Activated CD8-positive, alpha-beta T cell treated with anti-CD3 and anti-CD28 coated beads, Interleukin-2, amount 10 ng/mL, durations not matched to agents 7 days and 5 days (primary cell): ENCODE measurements at regions not wholly inside any gene's neighbourhood (a gene's known extent, or its start where the extent isn't known, plus 50 kb on each side); places are given as distances from the start of the nearest gene placed in this dataset.

Experiments
- ATAC-seq: fragments of 150-1000 bp; cut with Tn5 transposase; one replicate; pipeline ENCODE4 v1.10.0; 2021; ENCODE audit warnings: moderate library complexity
- CTCF ChIA-PET: fragments of 350-600 bp; sonication (Branson Sonifier 250); formaldehyde crosslinking; loops from one replicate; lab custom pipeline; 2021; ENCODE audit warnings: antibody characterized with exemption; lab: Charles Lee
- POLR2A ChIA-PET: fragments of 350-600 bp; sonication (Branson Sonifier 250); formaldehyde crosslinking; loops from one replicate; lab custom pipeline; 2021; ENCODE audit warnings: antibody characterized with exemption; lab: Charles Lee
- DNase-seq: peaks from one replicate; pipeline ENCODE4 v3.0.0-alpha.2; 2020
- H3K27ac Mint-ChIP-seq: one replicate; pipeline ENCODE4 v1.8.0; 2021; ENCODE audit warnings: mild to moderate bottlenecking, mixed read lengths
- H3K27me3 Mint-ChIP-seq: one replicate; pipeline ENCODE4 v1.8.0; 2021; ENCODE audit warnings: low read depth, mixed read lengths
- H3K36me3 Mint-ChIP-seq: one replicate; pipeline ENCODE4 v1.8.0; 2021; ENCODE audit warnings: low read depth, mixed read lengths
- H3K4me1 Mint-ChIP-seq: one replicate; pipeline ENCODE4 v1.8.0; 2021; ENCODE audit warnings: low read depth, mixed read lengths
- H3K4me3 Mint-ChIP-seq: one replicate; pipeline ENCODE4 v1.8.0; 2021; ENCODE audit warnings: mild to moderate bottlenecking, mixed read lengths
- H3K9me3 Mint-ChIP-seq: one replicate; pipeline ENCODE4 v1.8.0; 2022; ENCODE audit warnings: mixed read lengths; ENCODE audit not compliant: insufficient read depth

DNA sequence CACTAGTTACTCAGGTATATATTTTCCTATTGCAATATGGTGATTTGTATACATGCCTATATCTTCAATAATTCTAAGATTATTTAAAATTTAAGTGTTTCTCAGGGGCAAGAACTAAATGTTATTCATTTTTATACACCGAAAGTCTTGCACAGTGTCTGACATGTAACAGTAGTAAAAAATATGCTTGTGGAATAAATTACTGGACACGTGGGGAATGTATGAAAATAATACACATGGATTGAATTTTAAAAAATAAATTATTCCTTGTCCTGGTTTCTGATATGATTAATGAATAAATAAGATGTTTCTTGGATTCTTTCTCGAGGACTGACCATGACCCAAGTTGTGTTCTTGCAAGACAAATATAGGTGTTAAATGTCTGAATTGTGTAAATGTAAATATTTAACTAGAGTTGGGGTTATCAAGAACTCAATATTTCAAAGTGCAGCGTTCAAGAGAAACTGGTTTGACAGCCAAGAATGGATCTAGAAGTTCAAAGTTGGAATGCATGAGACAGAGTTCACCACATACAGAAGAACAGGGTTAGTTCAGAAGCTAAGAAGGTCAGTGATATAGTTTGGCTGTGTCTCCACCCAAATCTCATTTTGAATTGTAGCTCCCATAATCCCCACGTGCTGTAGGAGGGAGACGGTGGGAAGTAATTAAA, 142.1 kb upstream of the SPAG17 start:
- Mint-ChIP-seq H3K27me3 (no peaks in the 10 kb centered on the region), H3K4me3 (no peak overlapping the region), H3K36me3 (no peaks in the 10 kb centered on the region), H3K9me3 (no peaks in the 10 kb centered on the region), H3K4me1 (no peaks in the 10 kb centered on the region), H3K27ac (no peak overlapping the region)
- POLR2A ChIA-PET: no interaction called here
- no peak for ATAC-seq
- CTCF ChIA-PET: no interaction called here
- DNase-seq: no peak

DNA sequence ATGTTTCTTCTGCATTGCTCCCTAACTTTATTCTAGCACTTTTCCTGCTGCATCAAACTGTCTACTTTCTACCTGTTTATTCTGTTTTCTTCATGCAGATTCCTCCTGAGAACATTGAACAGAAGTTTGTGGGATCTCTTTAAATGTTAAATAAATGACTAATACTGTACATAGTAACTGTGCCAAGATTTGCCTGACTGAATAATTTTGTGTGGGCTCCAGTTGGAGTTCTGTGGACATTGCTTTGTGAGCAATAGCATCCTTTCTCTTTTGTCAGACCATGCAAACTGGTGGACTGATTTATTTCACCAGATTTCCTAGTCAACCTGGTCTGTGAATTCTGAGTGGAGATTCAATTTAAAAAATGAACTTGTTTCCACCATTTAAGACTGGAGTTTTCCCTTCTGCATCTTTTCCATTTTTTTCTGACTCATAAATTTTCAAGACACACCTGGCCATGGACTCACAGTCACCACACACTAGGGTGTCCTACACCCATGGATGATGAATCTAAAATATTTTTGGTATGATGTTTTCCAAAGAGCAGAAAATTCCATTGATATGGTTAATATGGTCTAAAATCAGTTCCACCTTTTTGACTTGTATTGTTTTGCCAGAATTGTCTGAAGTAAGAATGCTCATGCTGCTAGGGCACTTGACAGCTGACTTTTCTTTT, 140.7 kb upstream of the SPAG17 start:
- POLR2A ChIA-PET: no interaction called here
- CTCF ChIA-PET: no interaction called here
- Mint-ChIP-seq H3K4me3 (no peak overlapping the region), H3K36me3 (no peaks in the 10 kb centered on the region), H3K9me3 (no peaks in the 10 kb centered on the region), H3K27me3 (no peaks in the 10 kb centered on the region), H3K4me1 (no peaks in the 10 kb centered on the region), H3K27ac (no peak overlapping the region)
- ATAC-seq: no peak
- DNase-seq: no peak

DNA sequence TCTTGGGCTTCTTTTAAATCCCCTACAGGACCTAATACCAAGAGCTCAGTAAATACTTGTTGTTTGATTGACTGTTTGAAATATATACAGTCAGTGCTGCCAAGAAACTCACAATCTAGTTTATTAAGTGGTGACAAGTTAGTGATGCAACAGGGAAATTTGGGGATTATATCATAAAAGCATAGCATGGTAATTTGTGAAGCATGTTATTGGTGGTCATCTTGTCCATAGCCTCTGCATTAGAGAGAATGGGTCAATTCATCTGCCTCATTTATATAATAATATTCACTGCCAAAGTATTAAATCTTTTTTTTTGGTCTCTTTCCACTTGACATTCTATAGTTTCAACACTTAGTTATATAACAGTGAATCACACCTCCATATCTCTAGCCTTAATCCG, 138.2 kb upstream of the SPAG17 start:
- Mint-ChIP-seq H3K27ac (no peak overlapping the region), H3K36me3 (no peaks in the 10 kb centered on the region), H3K4me1 (no peaks in the 10 kb centered on the region), H3K9me3 (no peaks in the 10 kb centered on the region), H3K4me3 (no peak overlapping the region), H3K27me3 (no peaks in the 10 kb centered on the region)
- ATAC-seq (no peak), DNase-seq (no peak)
- POLR2A ChIA-PET: no interaction called here
- CTCF ChIA-PET: no interaction called here

DNA sequence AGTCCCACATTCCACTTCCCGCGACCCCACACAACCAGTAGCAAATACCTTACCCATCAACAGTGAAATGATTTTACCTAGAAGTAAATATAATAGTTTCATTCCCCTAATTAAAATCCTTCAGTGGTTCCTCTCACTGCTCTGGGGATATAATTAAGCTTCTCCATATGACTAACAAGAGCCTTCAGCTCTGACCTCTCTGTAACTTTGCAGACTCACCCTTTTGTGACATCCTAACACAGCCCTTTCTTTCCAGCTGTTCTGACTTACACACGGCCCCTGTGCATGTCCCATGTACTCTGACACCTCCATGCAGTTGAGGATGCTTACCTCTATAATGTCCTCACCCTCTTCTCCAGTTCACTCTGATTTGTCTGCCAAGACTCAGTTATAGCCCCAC, 137.3 kb upstream of the SPAG17 start:
- H3K27me3 Mint-ChIP-seq: no peaks in the 10 kb centered on the region
- CTCF ChIA-PET: no interaction called here
- no peaks in the 10 kb centered on the region for H3K4me1 Mint-ChIP-seq
- ATAC-seq (no peak), DNase-seq (no peak)
- no peaks in the 10 kb centered on the region for H3K36me3 Mint-ChIP-seq
- no peak overlapping the region for H3K4me3 Mint-ChIP-seq
- H3K27ac Mint-ChIP-seq: no peak overlapping the region
- POLR2A ChIA-PET: no interaction called here
- H3K9me3 Mint-ChIP-seq: no peaks in the 10 kb centered on the region

DNA sequence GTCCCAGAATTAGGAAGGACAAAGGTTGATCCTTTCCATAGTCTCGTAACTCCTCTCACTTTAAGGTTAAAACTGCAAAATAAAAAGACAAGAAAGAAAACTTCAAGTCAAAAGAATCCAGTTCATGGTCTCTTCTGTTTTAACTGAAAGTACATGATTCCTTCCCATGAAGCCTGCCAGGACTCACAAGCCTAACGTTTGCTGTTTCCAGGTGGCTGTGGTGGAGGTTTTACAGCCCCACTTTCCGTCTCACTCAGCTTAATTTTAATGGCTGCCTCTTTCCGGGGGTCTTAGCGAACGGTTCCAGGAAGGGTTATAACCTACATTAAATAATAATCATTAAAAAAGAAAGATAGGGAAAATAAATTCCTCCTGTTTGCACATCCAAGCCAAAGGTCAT, 136.8 kb upstream of the SPAG17 start:
- no peaks in the 10 kb centered on the region for H3K9me3 Mint-ChIP-seq
- no peak for DNase-seq
- H3K27ac Mint-ChIP-seq: no peak overlapping the region
- ChIA-PET POLR2A (no interaction called here), CTCF (no interaction called here)
- H3K27me3 Mint-ChIP-seq: no peaks in the 10 kb centered on the region
- ATAC-seq: no peak
- no peaks in the 10 kb centered on the region for H3K36me3 Mint-ChIP-seq
- no peaks in the 10 kb centered on the region for H3K4me1 Mint-ChIP-seq
- no peak overlapping the region for H3K4me3 Mint-ChIP-seq

DNA sequence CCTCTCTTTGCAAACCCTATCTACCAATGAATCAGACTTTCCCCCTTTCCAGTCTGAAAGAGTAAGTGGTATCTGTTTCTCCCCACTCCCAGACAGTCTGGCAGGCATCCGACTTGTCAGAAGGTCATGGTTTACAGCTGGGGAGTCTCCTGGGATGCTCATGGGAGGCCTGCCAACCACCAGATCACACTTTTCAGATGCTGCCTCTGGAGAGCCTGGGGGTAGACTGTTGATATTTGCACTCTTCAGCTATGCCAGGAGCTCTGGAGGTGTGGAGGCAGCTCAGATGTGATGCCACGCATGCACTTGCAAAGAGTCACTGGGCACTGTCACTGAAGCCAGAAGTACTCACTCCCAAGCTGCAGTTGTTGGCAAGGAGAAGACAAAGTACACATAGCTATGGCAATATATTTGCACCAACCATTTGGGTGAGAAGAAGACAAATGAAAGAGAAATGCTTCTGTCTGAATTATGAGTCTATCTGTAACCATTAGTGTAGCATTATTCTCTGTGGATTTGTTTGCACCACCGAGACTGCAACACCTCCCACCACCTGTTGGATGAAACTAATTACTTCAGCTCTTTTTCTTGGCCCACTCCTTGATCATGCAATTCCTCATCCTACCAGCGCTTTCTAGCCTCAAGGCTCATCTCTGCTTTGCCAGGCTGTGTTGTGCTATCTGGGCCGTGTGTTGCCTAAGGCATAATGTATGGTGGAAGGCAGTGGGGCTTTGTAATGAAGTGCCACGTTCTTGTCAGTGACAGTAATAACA, 133.0 kb upstream of the SPAG17 start:
- H3K9me3 Mint-ChIP-seq: no peaks in the 10 kb centered on the region
- no peak overlapping the region for H3K27ac Mint-ChIP-seq

DNA sequence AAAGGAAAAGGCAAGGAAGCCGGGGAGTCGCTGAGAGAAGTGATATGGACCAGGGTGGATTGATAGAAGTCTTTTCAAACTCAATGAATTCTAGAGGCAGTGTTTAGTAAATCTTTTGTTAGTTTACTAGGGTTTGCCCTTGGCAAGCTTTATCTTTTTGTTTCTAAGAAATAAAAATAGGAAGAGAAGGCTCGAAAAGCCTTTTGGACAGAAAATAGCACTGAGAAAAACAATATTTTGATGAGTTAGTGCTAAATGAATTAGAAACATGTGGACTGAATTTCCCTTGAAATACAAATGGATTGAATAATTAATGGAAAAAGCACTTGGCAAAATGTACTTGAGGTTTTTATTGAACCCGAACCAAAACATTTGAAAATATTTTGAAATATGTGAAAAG, 121.8 kb upstream of the SPAG17 start:
- DNase-seq: no peak
- H3K27me3 Mint-ChIP-seq: no peaks in the 10 kb centered on the region
- H3K36me3 Mint-ChIP-seq: no peaks in the 10 kb centered on the region
- no peak for ATAC-seq
- no peaks in the 10 kb centered on the region for H3K4me1 Mint-ChIP-seq
- no peaks in the 10 kb centered on the region for H3K9me3 Mint-ChIP-seq
- ChIA-PET POLR2A (no interaction called here), CTCF (no interaction called here)
- no peak overlapping the region for H3K27ac Mint-ChIP-seq
- H3K4me3 Mint-ChIP-seq: no peak overlapping the region

More for the DNA sequence above, 133.0 kb upstream of the SPAG17 start:
- ChIA-PET POLR2A (no interaction called here), CTCF (no interaction called here)
- Mint-ChIP-seq H3K4me1 (no peaks in the 10 kb centered on the region), H3K36me3 (no peaks in the 10 kb centered on the region), H3K27me3 (no peaks in the 10 kb centered on the region), H3K4me3 (no peak overlapping the region)
- ATAC-seq: no peak
- DNase-seq: no peak

DNA sequence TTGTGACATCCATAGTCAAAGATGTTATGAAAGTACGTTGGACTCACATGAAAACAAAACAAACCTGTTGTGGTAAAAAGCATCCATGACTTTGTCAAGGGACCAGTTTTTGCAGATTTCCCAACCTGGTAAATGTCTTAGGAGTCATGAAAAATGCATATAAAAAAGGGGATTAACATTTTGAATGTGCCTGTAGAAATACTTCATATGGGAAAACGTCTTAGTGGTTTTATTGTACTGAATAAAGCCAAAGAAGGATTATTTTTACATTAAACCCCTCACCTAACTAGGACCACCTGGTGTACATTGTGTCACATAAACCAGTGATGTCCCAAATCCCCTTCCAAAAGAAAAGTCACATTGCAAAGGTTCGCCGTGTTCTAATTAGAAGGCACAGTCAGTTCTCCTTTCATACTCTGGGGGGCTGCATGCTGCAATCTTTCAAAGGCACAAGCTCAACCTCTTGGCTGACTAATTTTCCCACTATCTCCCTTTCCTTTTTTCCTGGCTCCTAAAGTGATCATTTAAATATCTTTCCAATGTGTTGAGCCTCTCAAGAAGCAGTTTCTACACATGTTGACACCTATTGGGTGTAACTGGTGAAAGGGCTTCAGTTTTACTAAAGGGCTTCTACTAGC, 119.8 kb upstream of the SPAG17 start:
- POLR2A ChIA-PET: no interaction called here
- Mint-ChIP-seq H3K9me3 (no peaks in the 10 kb centered on the region), H3K4me3 (no peak overlapping the region), H3K27me3 (no peaks in the 10 kb centered on the region), H3K27ac (no peak overlapping the region), H3K36me3 (no peaks in the 10 kb centered on the region), H3K4me1 (no peaks in the 10 kb centered on the region)
- DNase-seq: no peak
- no peak for ATAC-seq
- CTCF ChIA-PET: no interaction called here

DNA sequence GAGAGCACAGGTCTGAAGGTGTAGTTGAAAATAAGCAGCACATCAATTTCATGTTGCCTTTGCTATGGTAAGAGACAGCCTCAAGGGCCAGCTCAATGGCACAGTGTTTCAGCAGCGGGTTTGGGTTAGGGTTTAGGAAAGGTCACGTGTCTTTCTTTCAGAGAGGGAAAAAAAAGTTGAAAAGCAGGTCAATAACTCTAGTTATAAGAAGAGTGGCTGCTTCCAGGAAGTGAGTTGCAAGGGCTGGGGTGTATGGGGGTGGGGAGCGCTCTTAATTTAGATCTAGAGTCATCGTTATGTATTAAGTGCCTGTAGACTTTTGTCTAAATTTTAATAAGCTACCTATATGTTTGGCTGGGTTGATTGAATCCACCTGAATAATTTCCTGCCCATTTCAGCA, 118.5 kb upstream of the SPAG17 start:
- ATAC-seq: no peak
- no peak overlapping the region for H3K27ac Mint-ChIP-seq
- CTCF ChIA-PET: no interaction called here
- H3K36me3 Mint-ChIP-seq: no peaks in the 10 kb centered on the region
- H3K4me1 Mint-ChIP-seq: no peaks in the 10 kb centered on the region
- POLR2A ChIA-PET: no interaction called here
- DNase-seq: no peak
- H3K9me3 Mint-ChIP-seq: no peaks in the 10 kb centered on the region
- H3K27me3 Mint-ChIP-seq: no peaks in the 10 kb centered on the region
- H3K4me3 Mint-ChIP-seq: no peak overlapping the region

DNA sequence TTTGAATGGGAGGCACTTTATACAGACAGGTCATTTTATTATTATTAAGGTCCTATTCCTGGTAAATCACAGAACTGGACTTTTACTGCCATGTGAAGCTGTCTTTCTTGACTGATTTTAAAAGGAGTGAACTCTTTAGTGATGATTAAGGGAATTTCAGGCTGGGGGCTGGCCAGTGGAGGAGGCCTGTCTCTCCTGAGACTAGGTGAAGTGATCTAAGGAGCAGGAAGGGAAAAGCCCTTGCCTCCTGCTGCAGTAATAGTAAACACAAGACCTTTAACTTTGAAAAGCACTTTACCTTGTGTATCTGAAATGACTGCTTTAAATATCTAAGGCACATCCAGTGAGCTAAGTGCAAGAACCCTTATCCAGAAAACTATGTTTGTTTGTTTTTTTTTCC, 118.0 kb upstream of the SPAG17 start:
- CTCF ChIA-PET: no interaction called here

DNA sequence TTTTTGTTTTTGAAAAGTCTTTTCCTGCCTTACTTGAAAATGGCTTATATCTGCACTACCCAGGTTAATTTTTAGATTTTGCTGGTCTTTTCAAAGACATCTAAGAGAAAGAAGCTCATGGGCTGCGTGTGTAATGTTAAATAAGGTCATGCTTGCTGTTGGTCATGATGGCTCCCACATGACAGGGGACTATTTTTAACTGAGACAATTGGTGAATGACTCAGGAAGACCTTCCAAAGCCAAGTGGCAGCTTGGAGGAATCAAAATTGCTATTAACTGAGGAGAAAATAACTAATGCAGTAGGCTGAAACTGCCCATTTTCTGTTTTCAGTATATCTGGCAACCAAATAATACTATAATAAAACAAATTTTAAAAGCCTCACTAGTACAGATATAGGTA, 117.1 kb upstream of the SPAG17 start:
- CTCF ChIA-PET: no interaction called here
- Mint-ChIP-seq H3K9me3 (no peaks in the 10 kb centered on the region), H3K36me3 (no peaks in the 10 kb centered on the region), H3K4me1 (no peaks in the 10 kb centered on the region), H3K27me3 (no peaks in the 10 kb centered on the region), H3K27ac (no peak overlapping the region), H3K4me3 (no peak overlapping the region)
- ATAC-seq: no peak
- DNase-seq: no peak
- POLR2A ChIA-PET: no interaction called here

More for the DNA sequence above, 118.0 kb upstream of the SPAG17 start:
- no peaks in the 10 kb centered on the region for H3K9me3 Mint-ChIP-seq
- POLR2A ChIA-PET: no interaction called here
- H3K4me3 Mint-ChIP-seq: no peak overlapping the region
- no peak overlapping the region for H3K27ac Mint-ChIP-seq
- no peaks in the 10 kb centered on the region for H3K36me3 Mint-ChIP-seq
- no peak for DNase-seq
- H3K4me1 Mint-ChIP-seq: no peaks in the 10 kb centered on the region
- no peaks in the 10 kb centered on the region for H3K27me3 Mint-ChIP-seq
- ATAC-seq: no peak

DNA sequence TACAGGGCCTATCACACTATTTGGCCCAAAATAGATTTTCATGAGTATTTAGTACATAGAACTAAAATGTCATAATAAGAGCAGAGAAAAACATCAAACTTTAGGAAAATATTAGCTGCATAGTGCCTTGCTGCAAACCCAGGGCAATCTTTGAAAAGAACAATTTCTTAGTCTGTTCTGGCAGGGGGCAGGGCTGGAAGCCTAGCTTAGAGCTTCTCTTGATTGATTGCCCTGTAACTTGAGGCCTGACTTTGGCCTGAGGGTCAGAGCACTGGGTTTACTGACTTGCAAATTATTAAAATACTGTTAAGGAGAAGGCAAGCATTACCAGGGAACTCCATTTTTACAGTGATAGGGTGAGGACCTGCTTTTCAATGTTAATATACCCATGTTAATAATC, 115.8 kb upstream of the SPAG17 start:
- no peaks in the 10 kb centered on the region for H3K9me3 Mint-ChIP-seq
- CTCF ChIA-PET: no interaction called here
- H3K27ac Mint-ChIP-seq: no peak overlapping the region
- no peaks in the 10 kb centered on the region for H3K27me3 Mint-ChIP-seq
- POLR2A ChIA-PET: no interaction called here
- H3K4me1 Mint-ChIP-seq: no peaks in the 10 kb centered on the region
- DNase-seq (no peak), ATAC-seq (no peak)
- H3K36me3 Mint-ChIP-seq: no peaks in the 10 kb centered on the region
- H3K4me3 Mint-ChIP-seq: no peak overlapping the region
